HG03342 (cell line): ENCODE measurements at regions not wholly inside any gene's neighbourhood (a gene's known extent, or its start where the extent isn't known, plus 50 kb on each side); places are given as distances from the start of the nearest gene placed in this dataset.

Source experiments
- ATAC-seq: cut with Tn5 transposase; IDR thresholded peaks from one replicate; pipeline ENCODE4 v1.9.1; 2021; ENCODE audit warnings: mild to moderate bottlenecking, moderate library complexity; ENCODE audit not compliant: unreplicated experiment

DNA sequence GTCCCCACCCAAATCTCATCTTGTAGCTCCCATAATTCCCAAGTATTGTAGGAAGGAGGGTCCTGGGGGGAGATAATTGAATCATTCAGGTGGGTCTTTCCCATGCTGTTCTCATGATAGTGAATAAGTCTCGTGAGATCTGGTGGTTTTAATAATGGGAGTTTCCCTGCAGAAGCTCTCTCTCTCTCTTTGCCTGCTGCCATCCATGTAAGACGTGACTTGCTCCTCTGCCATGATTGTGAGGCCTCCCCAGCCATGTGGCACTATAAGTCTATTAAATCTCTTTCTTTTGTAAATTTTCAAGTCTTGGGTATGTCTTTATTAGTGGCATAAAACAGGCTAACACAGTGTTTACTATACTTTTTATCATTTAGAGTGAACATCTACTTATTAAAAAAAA is 338.8 kb downstream of the ANKRD7 start:
- ATAC-seq, result no peak

DNA sequence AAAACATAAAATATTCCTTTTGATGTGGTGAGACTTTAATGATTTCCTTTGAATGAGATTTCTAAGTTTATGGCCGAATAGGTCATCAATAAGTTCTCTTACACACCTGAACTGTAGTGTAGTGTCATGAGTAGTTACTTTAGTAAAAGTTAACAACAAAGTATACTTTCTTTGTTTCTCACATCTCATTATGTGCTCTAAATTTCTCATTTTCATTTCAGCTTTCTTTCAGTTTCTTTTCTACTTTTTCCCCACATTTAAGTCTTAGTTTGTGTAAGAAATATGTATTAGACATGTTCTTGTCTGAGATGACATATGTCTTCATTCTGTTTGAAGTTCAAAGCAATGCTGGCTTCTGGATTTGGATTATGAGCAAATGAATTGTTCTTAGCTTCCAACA is 348.1 kb downstream of the ANKRD7 start:
- no peak for ATAC-seq

GRCh38 chr7:118573085-118573484 is 348.6 kb downstream of the ANKRD7 start:
- no peak for ATAC-seq

DNA sequence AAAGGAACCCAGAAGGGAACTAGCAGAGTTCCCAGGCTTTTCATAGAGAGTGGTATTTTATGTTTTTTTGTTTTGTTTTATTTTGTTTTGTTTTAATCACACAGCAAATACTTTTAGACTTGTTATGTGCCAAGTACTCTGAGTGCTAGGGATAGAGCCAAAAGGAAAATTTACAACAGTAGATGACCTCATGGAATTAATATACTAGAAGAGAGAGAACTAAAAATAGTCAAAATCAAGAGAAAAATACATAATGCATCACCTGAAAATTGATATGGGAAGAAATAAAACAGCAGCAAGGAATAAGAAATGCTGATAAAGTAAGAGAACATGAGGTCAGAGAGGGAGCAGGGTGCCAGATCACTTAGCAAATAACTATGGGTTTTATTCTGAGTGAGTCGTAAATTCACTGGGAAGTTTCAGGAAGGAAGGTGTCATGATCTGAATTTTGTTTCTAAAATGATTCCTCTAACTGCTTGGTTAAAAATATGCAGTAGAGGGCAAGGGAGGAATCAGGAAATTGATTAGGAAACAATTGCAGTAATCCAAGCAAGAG is 351.0 kb downstream of the ANKRD7 start:
- no peak for ATAC-seq

GRCh38 chr7:118580743-118581382 is 356.4 kb downstream of the ANKRD7 start:
- ATAC-seq, result no peak

- no peak for ATAC-seq
Observed at GRCh38 chr7:118583641-118584040, 359.1 kb downstream of the ANKRD7 start.

- no peak for ATAC-seq
Observed at GRCh38 chr7:118586248-118586647, 361.7 kb downstream of the ANKRD7 start.

- peak; percentile 89 for ATAC-seq
Observed at GRCh38 chr7:118590107-118590506, 365.6 kb downstream of the ANKRD7 start.

GRCh38 chr7:118602090-118602489 is 377.6 kb downstream of the ANKRD7 start:
- no peak for ATAC-seq

DNA sequence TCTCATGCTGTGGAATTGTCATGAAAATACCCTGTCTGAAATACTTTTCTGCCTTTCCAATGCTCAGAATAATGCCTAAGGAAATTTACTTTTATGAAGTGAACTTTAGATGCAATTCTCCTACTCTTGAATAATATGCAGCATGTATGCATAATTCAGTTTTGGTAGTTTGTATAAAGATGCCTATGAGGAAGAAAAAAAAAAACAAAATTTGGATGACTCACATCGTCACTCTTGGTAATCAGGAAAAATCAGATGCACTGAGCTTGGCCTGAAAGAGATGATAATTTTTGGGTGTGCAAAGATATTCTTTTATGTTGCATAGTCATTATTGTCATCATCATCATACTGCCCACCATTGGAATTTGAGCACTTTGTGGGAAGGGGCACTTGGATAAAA is 382.1 kb downstream of the ANKRD7 start:
- ATAC-seq, result no peak

- no peak for ATAC-seq
Observed at GRCh38 chr7:118609207-118609606, 384.7 kb downstream of the ANKRD7 start.

GRCh38 chr7:118615681-118616080 is 391.2 kb downstream of the ANKRD7 start:
- ATAC-seq, result no peak

DNA sequence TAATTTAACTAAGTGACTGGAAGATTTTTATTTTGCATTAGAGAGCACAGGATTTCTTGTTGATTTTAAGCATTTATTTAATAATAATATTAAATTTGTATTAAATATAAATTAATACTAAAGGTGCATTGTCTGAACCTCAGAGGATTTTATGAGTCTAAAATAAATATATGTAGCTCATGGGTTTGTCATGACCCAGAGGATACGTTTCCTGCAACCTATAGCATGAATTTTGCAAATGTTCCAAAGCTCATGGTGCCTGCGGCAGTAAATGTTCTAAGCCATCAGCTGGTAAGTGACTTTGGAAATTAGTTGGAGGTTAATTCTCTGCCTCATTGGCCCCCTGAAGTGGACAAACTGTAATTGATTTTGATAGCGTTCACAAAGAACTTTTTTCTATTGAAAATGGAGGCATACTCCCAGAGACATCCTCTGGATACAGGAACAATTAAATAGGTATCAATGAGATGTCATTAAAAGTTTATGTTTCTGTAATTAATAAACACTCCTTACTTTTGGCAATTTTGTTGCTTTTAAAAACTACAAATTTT is 397.4 kb downstream of the ANKRD7 start:
- ATAC-seq, result no peak

- ATAC-seq, result no peak
Observed at GRCh38 chr7:118626739-118627138, 402.2 kb downstream of the ANKRD7 start.

- no peak for ATAC-seq
Observed at GRCh38 chr7:118627467-118627866, 403.0 kb downstream of the ANKRD7 start.

GRCh38 chr7:118629898-118630438 is 405.5 kb downstream of the ANKRD7 start:
- ATAC-seq, result no peak

GRCh38 chr7:118642396-118642795 is 417.9 kb downstream of the ANKRD7 start:
- no peak for ATAC-seq

- no peak for ATAC-seq
Observed at GRCh38 chr7:118644346-118644745, 419.8 kb downstream of the ANKRD7 start.

- no peak for ATAC-seq
Observed at GRCh38 chr7:118648002-118648401, 423.5 kb downstream of the ANKRD7 start.

DNA sequence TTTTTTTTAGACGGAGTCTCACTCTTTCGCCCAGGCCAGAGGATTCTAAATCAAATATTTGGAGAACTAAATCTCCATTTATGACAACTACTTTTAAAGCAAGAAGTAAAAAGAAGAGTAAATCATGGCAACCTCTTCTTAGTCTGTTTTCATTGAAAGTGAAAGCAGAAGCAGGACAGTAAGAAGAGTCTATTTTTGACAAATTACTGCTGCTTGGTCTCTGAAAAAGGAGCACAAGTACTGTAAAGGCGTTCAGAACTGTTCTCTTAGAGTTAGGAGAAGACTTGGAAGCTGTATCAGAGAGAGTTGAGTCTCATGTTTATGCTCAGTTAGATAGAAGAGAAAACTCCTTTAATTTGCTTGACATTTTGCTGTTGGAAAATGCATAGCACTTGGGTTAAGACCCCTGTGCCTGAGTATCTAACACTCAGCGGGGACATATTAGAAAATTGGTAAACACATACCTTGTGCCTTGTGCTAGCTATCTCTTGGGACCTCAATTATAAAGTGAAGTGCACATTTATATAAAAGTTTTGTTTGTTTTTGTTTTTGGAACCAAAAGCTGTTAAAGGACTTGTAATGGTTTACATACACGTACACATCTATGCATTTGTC is 433.0 kb downstream of the ANKRD7 start:
- ATAC-seq, result peak; percentile 89

GRCh38 chr7:118662266-118662665 is 437.8 kb downstream of the ANKRD7 start:
- ATAC-seq, result no peak

DNA sequence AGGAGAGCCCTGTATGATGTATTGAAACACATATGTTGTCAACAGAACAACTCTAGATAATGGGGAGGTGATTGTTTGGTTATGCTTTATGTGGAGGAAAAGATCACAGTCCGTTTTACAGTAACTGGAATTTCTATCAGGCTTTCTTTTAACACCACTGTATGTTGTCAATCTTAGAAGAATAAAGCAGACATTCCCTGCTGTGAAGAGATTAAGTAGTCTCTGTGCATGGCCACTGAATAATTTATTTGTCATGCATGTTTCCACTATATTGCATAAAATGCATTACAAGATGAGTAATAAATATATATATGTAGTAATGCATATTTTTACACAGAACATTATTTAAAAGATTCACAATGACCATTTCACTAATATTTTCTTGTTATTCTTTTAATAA is 440.0 kb downstream of the ANKRD7 start:
- no peak for ATAC-seq
